ENCODE measurements at regions not wholly inside any gene's neighbourhood (a gene's known extent, or its start where the extent isn't known, plus 50 kb on each side); places are given as distances from the start of the nearest gene placed in this dataset.

DNA sequence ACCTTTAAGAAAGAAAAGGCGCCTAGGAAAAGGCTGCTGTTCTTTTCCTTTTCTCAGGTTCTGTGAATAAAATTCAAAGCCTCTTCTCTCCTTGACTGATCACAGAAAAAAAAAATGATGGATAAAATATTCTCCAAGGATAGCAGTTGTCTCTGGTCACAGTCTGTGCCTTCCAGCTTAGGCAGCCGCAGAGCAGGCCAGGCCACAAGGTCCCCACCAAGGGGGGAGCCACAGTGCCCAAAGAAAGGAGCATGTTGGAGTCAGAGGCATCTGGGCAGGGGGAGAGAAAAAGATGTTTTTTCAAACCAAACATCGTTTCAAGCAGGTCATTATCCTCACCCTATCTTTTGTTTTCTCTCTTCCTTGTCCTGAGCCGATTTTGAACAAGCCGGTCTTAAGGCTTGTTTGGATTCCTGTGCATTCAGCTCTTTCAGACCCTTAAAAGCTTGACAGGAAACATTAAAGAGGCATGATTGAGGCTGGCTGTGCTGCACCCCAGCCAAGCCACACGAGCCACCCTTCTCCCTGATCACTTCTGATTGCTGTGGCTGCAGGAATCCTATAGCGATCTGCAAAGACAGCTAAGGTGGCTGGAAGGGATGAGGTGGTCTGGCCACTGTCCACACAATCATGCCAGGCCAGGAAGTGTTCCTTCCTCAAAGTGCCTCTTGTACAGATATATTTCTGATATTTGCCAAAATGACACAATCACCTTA is 284.6 kb upstream of the TLE4 start:
- DNase-seq: no peak

DNA sequence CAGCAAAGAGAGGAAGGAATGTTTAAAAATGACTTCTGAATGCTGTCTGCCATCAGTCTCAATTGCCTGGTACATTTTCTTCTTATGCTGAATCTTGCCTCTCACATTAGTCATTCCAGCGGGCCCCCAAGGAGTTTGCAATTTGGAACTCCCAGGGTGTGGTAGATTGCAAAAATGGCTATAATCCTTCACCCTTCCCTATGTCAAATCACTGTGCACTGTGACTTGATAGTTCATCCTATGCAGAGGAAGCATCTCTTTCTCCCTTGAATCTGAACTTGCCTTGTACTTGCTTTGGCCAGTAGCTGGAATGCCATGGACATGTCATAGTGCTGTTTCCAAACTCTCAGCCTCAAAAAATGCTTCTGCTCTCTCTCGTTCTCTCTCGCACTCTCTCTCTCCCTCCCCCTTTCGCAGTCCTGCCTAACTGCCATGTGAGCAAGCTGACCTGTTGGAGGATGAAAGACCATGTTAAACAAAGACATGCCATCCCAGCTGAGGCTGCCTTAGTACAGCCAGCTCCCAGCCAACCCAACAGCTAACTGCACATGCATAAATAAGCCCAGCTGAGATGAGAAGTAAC is 284.0 kb upstream of the TLE4 start:
- DNase-seq: no peak

DNA sequence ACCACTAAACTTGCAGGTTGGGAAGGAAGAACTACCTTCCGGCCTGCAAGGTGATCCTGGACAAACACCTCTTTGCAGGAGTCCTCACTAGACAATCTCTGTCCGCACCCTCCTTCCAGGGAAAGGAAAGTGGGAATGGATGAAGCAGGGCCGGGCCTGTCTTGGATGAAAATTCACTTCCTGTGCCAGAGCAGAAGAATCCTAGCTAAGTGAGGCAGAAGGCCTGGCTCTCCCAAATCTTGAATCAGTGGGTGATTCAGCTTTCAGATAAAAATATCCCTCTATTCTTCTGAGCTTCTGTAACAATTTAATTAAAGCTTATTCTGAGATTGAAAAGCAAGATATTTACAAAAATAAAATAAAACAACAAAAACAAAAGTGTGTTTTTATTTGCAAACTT is 281.9 kb upstream of the TLE4 start:
- DNase-seq: no peak

DNA sequence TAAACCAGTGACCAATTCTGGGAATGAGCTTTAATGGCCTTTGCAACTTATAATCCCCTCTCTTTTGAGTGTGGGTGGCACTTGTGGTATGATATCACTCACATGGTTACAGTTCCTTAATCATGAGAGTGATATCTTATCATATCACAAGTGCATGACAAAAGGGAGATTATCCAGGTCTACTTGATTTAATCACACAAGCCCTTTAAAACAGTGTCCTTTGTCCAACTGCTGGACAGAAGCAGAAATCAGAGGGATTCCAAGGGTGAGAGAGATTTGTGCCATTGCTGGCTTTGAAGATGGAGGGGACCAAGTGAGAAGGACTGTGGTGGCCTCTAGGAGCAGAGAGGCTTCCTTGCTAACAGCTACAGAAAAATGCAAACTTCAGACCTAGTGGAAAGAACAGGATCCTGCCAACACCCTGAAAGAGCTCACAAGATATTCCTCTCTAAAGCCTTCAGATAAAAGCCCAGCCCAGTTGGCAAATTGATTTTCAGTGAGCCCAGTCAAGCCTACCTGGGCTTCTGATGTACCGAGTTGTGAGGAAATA is 279.0 kb upstream of the TLE4 start:
- no peak for DNase-seq

DNA sequence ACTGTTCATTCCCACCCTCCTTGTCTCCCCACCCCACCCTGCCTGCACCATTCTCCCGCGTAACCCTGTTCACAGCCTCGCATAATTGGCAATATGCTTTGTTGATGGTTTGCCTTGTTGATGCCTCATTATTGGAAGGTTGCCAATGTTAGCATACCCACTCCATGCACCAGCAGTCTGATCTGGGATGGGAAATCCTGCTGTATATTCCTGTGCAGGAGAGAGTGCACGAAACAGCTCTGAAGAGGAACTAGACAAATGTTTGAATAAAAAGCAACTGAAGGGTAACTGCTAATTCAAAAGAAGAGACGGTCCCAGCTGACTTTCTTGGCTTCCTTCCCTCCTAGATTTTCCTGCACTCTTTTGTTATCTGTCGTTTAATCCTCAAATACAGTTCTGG is 271.7 kb upstream of the TLE4 start:
- no peak for DNase-seq

DNA sequence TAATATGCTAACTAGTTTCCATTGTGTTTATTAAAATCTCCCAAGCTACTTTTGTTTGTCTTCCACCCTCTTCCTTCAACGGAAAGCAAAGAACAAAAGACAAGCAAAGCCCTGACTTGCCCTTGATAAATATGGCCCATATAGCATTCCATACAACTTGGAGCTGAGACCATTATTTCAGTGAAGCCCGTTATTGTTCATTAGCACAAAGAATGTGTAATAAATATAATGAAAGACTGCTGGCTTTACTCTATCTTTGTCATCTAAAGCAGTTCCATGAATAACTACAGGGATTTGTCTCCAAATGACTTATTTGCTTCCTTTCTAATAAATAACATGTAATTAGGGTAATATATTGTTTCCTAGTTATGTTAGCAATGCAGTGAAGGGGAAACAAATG is 270.7 kb upstream of the TLE4 start:
- DNase-seq: no peak

DNA sequence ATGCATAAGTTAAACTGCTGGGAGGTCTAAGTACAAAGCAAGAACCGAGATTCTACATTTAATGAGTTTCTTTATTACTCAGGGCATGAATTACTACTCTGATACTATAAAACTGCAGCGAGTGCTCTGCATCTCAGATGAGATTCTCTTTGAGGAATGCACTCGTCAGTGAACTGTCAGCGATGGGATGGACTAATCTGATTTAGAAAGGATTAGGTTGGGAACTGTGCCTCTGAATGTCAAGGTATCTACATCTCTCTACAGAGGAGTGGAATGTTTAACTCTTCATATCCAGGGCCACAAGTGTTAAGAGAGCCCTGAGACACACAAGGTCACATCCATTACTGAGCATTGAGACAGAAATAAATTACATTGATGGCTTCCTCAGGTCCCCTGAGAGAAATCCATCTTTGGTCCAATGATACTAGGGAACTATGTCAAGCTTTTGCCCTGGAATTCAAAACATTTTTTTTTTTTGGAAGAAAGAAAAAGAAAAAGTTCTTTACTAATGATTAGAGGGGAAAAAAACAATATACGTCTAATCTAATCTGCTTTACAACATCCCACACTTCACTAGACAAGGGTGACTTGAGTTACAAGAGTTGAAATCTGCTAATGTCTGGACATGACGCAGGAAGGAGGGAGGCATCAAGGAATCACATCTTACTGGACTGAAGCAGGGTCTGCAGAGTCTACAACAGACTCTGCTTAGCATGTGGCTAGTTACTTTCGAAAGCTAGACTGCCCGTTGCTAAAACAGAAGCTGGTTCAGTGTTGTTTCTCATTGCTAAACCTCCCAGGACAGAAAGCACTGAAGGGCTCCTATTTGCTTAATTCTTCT is 270.0 kb upstream of the TLE4 start:
- no peak for DNase-seq

DNA sequence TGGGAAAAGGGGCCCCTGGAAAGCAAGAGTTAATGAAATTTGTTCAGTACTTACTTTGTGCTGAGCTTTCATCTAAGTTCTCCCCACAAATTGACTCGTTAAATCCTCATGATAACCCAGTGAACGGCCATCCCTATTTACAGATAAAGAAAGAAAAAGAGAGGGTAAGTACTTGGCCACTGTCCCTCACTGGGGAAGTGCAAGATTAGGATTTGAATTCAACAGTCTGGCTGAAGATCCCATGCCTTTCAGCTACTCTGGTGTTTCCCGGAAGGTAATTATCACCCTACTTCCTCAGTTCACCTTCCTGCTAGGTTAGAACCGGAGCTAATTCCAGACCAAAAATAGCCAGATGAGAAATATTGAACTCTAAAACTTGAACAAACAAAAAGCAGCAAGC is 269.2 kb upstream of the TLE4 start:
- DNase-seq: no peak

- DNase-seq: no peak
These were observed 263.8 kb upstream of the TLE4 start for GRCh38 chr9:79308012-79308411.

DNA sequence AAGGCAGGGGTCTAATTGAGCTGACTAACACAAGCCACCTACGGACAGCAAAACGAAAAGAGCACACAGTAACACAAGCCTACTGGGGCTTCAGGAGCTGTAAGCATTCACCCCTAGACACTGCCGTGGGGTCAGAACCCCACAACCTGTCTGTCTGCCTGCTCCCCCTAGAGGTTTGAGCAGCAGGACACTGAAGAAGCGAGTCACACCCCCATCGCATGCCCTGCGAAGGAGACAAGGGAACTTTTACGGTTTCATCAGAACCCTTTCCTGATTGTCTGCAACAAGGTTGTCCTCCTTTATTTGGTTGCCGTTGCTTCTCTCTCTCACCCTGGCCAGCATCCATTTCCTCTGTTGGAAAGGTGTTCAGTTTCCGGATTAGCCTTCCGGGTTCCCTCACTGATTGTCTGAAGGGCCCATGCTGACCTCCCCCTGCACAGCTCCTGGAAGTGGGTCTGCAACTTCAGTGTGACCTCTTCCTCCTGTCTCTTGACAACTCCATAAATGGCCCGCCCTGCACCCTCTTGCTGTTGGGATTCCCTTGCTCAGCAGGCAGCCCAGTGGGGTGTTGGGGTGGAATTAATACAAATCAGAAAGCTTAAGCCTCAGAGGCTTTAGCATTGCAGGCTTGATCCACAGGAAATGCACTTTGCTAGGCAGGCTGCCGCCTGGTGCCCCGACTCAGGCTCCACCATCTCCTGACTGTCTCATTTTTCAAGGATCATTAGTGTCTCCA is 258.9 kb upstream of the TLE4 start:
- DNase-seq: no peak

GRCh38 chr9:79325501-79325900 is 246.3 kb upstream of the TLE4 start:
- no peak for DNase-seq

- DNase-seq: no peak
These were observed 241.9 kb upstream of the TLE4 start for GRCh38 chr9:79329861-79330260.

DNA sequence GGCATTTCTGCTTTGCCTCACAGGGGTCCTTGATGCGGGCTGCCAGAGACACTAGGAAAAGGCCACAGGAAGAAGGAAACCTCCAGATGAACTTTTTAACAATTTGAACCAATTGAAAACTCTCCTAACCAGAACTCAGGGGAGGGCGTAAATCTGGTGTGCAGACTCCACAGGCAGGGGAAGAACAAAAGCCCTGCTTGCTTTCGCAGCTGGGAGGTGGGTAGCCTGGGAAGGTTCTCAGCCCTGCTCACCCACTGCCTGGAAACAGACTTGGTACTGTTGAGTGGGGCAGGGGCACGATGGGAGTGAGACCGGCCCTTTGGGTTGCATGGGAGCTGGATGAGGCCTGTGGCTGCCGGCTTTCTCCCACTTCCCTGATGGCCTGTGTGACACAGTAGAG is 237.8 kb upstream of the TLE4 start:
- no peak for DNase-seq

- no peak for DNase-seq
These were observed 237.1 kb upstream of the TLE4 start for GRCh38 chr9:79334711-79335110.

- DNase-seq: no peak
These were observed 235.8 kb upstream of the TLE4 start for GRCh38 chr9:79335987-79336386.

DNA sequence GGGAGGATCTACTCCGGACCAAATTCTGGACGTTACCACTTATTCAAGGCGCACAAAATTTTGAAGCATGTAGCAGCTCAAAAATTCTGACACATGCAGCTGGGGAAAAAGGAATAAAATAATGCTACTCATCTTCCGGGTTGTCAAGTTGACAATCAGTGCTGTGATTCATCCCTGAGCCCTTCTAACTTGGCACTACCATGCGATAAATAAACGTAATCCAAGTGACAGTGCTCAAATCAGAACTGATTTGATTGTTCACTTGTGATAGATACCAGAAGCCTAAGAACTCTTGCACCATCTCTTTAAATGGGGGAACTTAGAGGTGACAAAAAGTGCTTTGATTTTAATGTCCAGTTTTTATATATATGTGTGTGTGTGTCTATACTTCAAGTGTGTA is 230.2 kb upstream of the TLE4 start:
- no peak for DNase-seq

- no peak for DNase-seq
These were observed 225.3 kb upstream of the TLE4 start for GRCh38 chr9:79346350-79347020.

- DNase-seq: no peak
These were observed 219.4 kb upstream of the TLE4 start for GRCh38 chr9:79352322-79352721.

GRCh38 chr9:79353856-79354520 is 217.8 kb upstream of the TLE4 start:
- DNase-seq: no peak

GRCh38 chr9:79357194-79357593 is 214.6 kb upstream of the TLE4 start:
- no peak for DNase-seq

GRCh38 chr9:79357616-79358015 is 214.1 kb upstream of the TLE4 start:
- no peak for DNase-seq
